ENCODE measurements at regions not wholly inside any gene's neighbourhood (a gene's known extent, or its start where the extent isn't known, plus 50 kb on each side); places are given as distances from the start of the nearest gene placed in this dataset.
"Not testable (repeated sequence)": the region's sequence is repeated elsewhere in the genome, so short reads cannot be mapped to it uniquely, and the experiment has no call there.

- DNase-seq (ENCODE audit: low read depth, low spot score) = no peak
- TF ChIP-seq POLR2AphosphoS5 (IDR thresholded peaks at IDR 0.05; ENCODE audit: borderline replicate concordance, low read depth, low read length) = no peak
- TF ChIP-seq FOXP2 (optimal IDR thresholded peaks at IDR 0.05; ENCODE audit: control extremely low read depth, extremely low read length, insufficient read depth) = no peak
- no peak for TF ChIP-seq EZH2 (IDR thresholded peaks at IDR 0.05)
- H3K27ac ChIP-seq = no peak overlapping the region
Observed at GRCh38 chr5:74977471-74977870, 74.9 kb downstream of the GCNT4 start.

GRCh38 chr5:74976651-74977050 is 75.7 kb downstream of the GCNT4 start:
- no peak for DNase-seq (ENCODE audit: low read depth, low spot score)
- Histone ChIP-seq H3K4me3 (no peak overlapping the region), H3K27ac (no peak overlapping the region), H3K36me3 (ENCODE audit: insufficient read depth, low read length) (no peaks in the 10 kb centered on the region), H3K9ac (ENCODE audit: insufficient read length) (no peak overlapping the region), H3K9me3 (ENCODE audit: low read depth, low read length) (no peaks in the 10 kb centered on the region)
- TF ChIP-seq POLR2AphosphoS5 (IDR thresholded peaks at IDR 0.05; ENCODE audit: borderline replicate concordance, low read depth, low read length) (no peak), FOXP2 (optimal IDR thresholded peaks at IDR 0.05; ENCODE audit: control extremely low read depth, extremely low read length, insufficient read depth) (no peak), EZH2 (IDR thresholded peaks at IDR 0.05) (no peak)

More at GRCh38 chr5:74977471-74977870, 74.9 kb downstream of the GCNT4 start:
- no peaks in the 10 kb centered on the region for H3K9me3 ChIP-seq (ENCODE audit: low read depth, low read length)
- H3K4me3 ChIP-seq = no peak overlapping the region
- H3K9ac ChIP-seq (ENCODE audit: insufficient read length) = no peak overlapping the region
- no peaks in the 10 kb centered on the region for H3K36me3 ChIP-seq (ENCODE audit: insufficient read depth, low read length)

- DNase-seq (ENCODE audit: low read depth, low spot score) = no peak
- Histone ChIP-seq H3K9me3 (ENCODE audit: low read depth, low read length) (no peaks in the 10 kb centered on the region), H3K36me3 (ENCODE audit: insufficient read depth, low read length) (no peaks in the 10 kb centered on the region), H3K9ac (ENCODE audit: insufficient read length) (no peak overlapping the region), H3K27ac (no peak overlapping the region), H3K4me3 (no peak overlapping the region)
- TF ChIP-seq EZH2 (IDR thresholded peaks at IDR 0.05) (no peak), POLR2AphosphoS5 (IDR thresholded peaks at IDR 0.05; ENCODE audit: borderline replicate concordance, low read depth, low read length) (no peak), FOXP2 (optimal IDR thresholded peaks at IDR 0.05; ENCODE audit: control extremely low read depth, extremely low read length, insufficient read depth) (no peak)
Observed at GRCh38 chr5:74975582-74975981, 76.8 kb downstream of the GCNT4 start.

- Histone ChIP-seq H3K9me3 (ENCODE audit: low read depth, low read length) (no peaks in the 10 kb centered on the region), H3K4me3 (no peak overlapping the region), H3K36me3 (ENCODE audit: insufficient read depth, low read length) (no peaks in the 10 kb centered on the region), H3K9ac (ENCODE audit: insufficient read length) (no peak overlapping the region), H3K27ac (no peak overlapping the region)
- TF ChIP-seq POLR2AphosphoS5 (IDR thresholded peaks at IDR 0.05; ENCODE audit: borderline replicate concordance, low read depth, low read length) = no peak
- no peak for DNase-seq (ENCODE audit: low read depth, low spot score)
Observed at GRCh38 chr5:74974451-74975091, 77.8 kb downstream of the GCNT4 start.

- DNase-seq (ENCODE audit: low read depth, low spot score) = no peak
- no peaks in the 10 kb centered on the region for H3K36me3 ChIP-seq (ENCODE audit: insufficient read depth, low read length)
- no peak overlapping the region for H3K9ac ChIP-seq (ENCODE audit: insufficient read length)
- no peak overlapping the region for H3K4me3 ChIP-seq
- no peak overlapping the region for H3K27ac ChIP-seq
- TF ChIP-seq FOXP2 (optimal IDR thresholded peaks at IDR 0.05; ENCODE audit: control extremely low read depth, extremely low read length, insufficient read depth) = no peak
- TF ChIP-seq POLR2AphosphoS5 (IDR thresholded peaks at IDR 0.05; ENCODE audit: borderline replicate concordance, low read depth, low read length) = no peak
- TF ChIP-seq EZH2 (IDR thresholded peaks at IDR 0.05) = no peak
- no peaks in the 10 kb centered on the region for H3K9me3 ChIP-seq (ENCODE audit: low read depth, low read length)
Observed at GRCh38 chr5:74973694-74974093, 78.7 kb downstream of the GCNT4 start.

- no peak overlapping the region for H3K27ac ChIP-seq
- no peak overlapping the region for H3K9ac ChIP-seq (ENCODE audit: insufficient read length)
- H3K36me3 ChIP-seq (ENCODE audit: insufficient read depth, low read length) = no peaks in the 10 kb centered on the region
- H3K4me3 ChIP-seq = no peak overlapping the region
- TF ChIP-seq POLR2AphosphoS5 (IDR thresholded peaks at IDR 0.05; ENCODE audit: borderline replicate concordance, low read depth, low read length) = no peak
- no peak for TF ChIP-seq FOXP2 (optimal IDR thresholded peaks at IDR 0.05; ENCODE audit: control extremely low read depth, extremely low read length, insufficient read depth)
- TF ChIP-seq EZH2 (IDR thresholded peaks at IDR 0.05) = no peak
- no peaks in the 10 kb centered on the region for H3K9me3 ChIP-seq (ENCODE audit: low read depth, low read length)
- DNase-seq (ENCODE audit: low read depth, low spot score) = no peak
Observed at GRCh38 chr5:74971947-74972460, 80.4 kb downstream of the GCNT4 start.

- not testable (repeated sequence) for H3K36me3 ChIP-seq (ENCODE audit: insufficient read depth, low read length); H3K9ac ChIP-seq (ENCODE audit: insufficient read length); H3K9me3 ChIP-seq (ENCODE audit: low read depth, low read length); DNase-seq (ENCODE audit: low read depth, low spot score); H3K27ac ChIP-seq; H3K4me3 ChIP-seq
Observed at GRCh38 chr5:74970891-74971290, 81.5 kb downstream of the GCNT4 start.

GRCh38 chr5:74969726-74970125 is 82.6 kb downstream of the GCNT4 start:
- no peaks in the 10 kb centered on the region for H3K9me3 ChIP-seq (ENCODE audit: low read depth, low read length)
- no peak overlapping the region for H3K27ac ChIP-seq
- TF ChIP-seq POLR2AphosphoS5 (IDR thresholded peaks at IDR 0.05; ENCODE audit: borderline replicate concordance, low read depth, low read length) (no peak), EZH2 (IDR thresholded peaks at IDR 0.05) (no peak), FOXP2 (optimal IDR thresholded peaks at IDR 0.05; ENCODE audit: control extremely low read depth, extremely low read length, insufficient read depth) (no peak)
- no peak overlapping the region for H3K4me3 ChIP-seq
- no peak for DNase-seq (ENCODE audit: low read depth, low spot score)
- H3K36me3 ChIP-seq (ENCODE audit: insufficient read depth, low read length) = no peaks in the 10 kb centered on the region
- H3K9ac ChIP-seq (ENCODE audit: insufficient read length) = no peak overlapping the region

Measured in SK-N-MC (cell line).